Tibial artery (tissue), 4 donors: ENCODE measurements at regions not wholly inside any gene's neighbourhood (a gene's known extent, or its start where the extent isn't known, plus 50 kb on each side); places are given as distances from the start of the nearest gene placed in this dataset.

Experiments
- DNase-seq, 2 donors: peaks; one replicate each; pipeline ENCODE4 v3.0.0-alpha.2; 2019
- H3K27ac ChIP-seq, 2 donors: fragments of 200-600 bp; sonication (generic) in 1 of 2; 1 replicate in 1 of 2; 2 replicates in 1 of 2; pipeline ENCODE4 v1.5.1; 2018 to 2019; ENCODE audit warnings: mild to moderate bottlenecking in 1 of 2
- H3K27me3 ChIP-seq, 2 donors: fragments of 200-600 bp; sonication (generic) in 1 of 2; one replicate each; pipeline versions ENCODE4 v1.5.1 to v1.6.0; 2016 to 2019
- H3K36me3 ChIP-seq, 3 donors: fragments of 200-600 bp; sonication (generic) in 2 of 3; one replicate each; pipeline ENCODE4 v1.5.1; 2016 to 2019; ENCODE audit warnings: mild to moderate bottlenecking in 2 of 3
- H3K4me1 ChIP-seq, 4 donors: fragments of 200-600 bp; sonication (generic) in 2 of 4; 1 replicate in 3 of 4; 2 replicates in 1 of 4; pipeline ENCODE4 v1.5.1; 2016 to 2019
- H3K4me3 ChIP-seq, 2 donors: fragments of 200-600 bp; sonication (generic) in 1 of 2; 1 replicate in 1 of 2; 2 replicates in 1 of 2; pipeline ENCODE4 v1.5.1; 2018 to 2019; ENCODE audit warnings: mild to moderate bottlenecking in 2 of 2
- H3K9me3 ChIP-seq, 3 donors: fragments of 200-600 bp; sonication (generic) in 1 of 3; one replicate each; pipeline ENCODE4 v1.5.1; 2016 to 2019
- CTCF ChIP-seq, 2 experiments: fragments of 200-600 bp in 1 of 2; fragments of 450-650 bp in 1 of 2; IDR thresholded peaks; one replicate each; pipeline ENCODE4 v1.5.1; 2017 to 2019; ENCODE audit warnings: antibody characterized with exemption in 2 of 2, mild to moderate bottlenecking in 1 of 2, moderate library complexity in 1 of 2
- intact Hi-C: fragments of 100-400 bp; cut with DNase I; formaldehyde crosslinking; loops from one replicate; pipeline ENCODE4 v1.15.0; 2023; ENCODE audit warnings: low total_unique reads

DNA sequence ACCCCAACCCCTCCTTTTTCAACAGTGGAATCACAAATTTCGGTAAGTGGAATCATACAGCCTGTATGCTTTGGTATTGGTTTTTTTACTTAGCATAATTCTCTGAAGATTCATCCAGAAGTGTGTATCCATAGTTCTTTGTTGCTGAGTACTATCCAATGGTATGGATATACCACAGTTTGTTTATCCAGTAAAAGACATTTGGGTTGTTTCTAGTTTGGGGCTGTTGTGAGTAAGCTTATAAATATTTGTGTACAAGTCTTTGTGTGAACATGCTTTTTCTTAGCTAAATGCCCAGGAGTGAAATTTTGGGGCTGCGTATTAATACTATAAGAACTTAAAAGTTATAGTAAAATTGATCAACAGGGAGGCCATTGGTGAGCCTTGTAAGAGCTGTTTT, 57.5 kb upstream of the GC start:
- intact Hi-C loops, result no loop called here
- H3K36me3 ChIP-seq, result no peaks in the 10 kb centered on the region
- TF ChIP-seq CTCF (IDR thresholded peaks at IDR 0.05), result no peak

GRCh38 chr4:71847300-71847699, 63.4 kb upstream of the GC start:
- Histone ChIP-seq H3K4me1 (no peaks in the 10 kb centered on the region), H3K27ac (no peak overlapping the region), H3K9me3 (no peaks in the 10 kb centered on the region), H3K27me3 (no peaks in the 10 kb centered on the region), H3K36me3 (no peaks in the 10 kb centered on the region), H3K4me3 (no peak overlapping the region)
- DNase-seq, result no peak
- intact Hi-C loops, result no loop called here
- no peak for TF ChIP-seq CTCF (IDR thresholded peaks at IDR 0.05)

More for the DNA sequence above, 57.5 kb upstream of the GC start:
- Histone ChIP-seq H3K27me3 (no peaks in the 10 kb centered on the region), H3K4me3 (no peak overlapping the region), H3K9me3 (no peaks in the 10 kb centered on the region), H3K27ac (no peak overlapping the region), H3K4me1 (no peaks in the 10 kb centered on the region)
- DNase-seq, result no peak

GRCh38 chr4:71855944-71856343, 72.1 kb upstream of the GC start:
- no peak for DNase-seq
- Histone ChIP-seq H3K27ac (no peak overlapping the region), H3K4me3 (no peak overlapping the region), H3K9me3 (peaks cover 0 to 5% (median 0%) of the 10 kb centered on the region in 3 donors), H3K27me3 (no peaks in the 10 kb centered on the region), H3K4me1 (no peaks in the 10 kb centered on the region), H3K36me3 (no peaks in the 10 kb centered on the region)
- TF ChIP-seq CTCF (IDR thresholded peaks at IDR 0.05), result no peak
- intact Hi-C loops, result no loop called here

DNA sequence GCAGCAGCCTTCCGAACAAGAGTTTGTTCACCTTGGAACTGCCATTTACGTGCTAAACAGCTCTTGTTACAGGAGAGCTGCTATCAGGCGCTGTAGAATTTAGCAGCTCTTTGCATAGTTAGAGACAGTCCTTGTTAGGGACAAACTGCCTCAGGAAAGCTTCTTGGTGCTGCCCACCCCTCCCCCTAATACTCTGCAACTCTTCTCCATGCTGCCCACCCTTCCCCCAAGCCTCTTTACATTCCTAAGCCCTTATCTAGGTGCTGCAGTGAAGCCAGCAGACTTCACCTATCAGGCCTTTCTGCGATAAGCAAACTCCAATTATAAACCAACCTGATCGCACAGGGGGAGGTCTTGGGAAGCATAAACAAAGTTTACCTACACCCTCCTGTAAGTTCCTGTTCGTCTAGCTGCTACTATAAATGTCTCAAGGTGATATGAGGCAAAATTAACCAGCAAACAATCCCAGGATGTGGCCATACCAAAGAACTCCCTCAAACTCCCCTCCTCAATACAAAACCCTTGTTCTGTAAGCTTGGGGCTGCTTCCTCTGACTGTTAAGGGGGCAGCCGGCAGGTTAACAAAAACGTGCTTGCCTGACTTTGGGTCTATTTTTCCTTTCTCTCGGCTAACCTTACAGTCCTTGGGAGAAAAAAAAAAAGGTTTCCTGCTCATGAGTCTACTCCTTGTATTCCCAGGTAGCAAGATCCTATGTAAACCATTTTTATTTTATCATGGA, 74.0 kb upstream of the GC start:
- DNase-seq, result no peak
- Histone ChIP-seq H3K27ac (no peak overlapping the region), H3K9me3 (peaks cover 0 to 5% (median 0%) of the 10 kb centered on the region in 3 donors), H3K36me3 (no peaks in the 10 kb centered on the region), H3K4me3 (no peak overlapping the region), H3K4me1 (no peaks in the 10 kb centered on the region), H3K27me3 (no peaks in the 10 kb centered on the region)
- intact Hi-C loops, result no loop called here
- no peak for TF ChIP-seq CTCF (IDR thresholded peaks at IDR 0.05)

- H3K4me1 ChIP-seq, result no peaks in the 10 kb centered on the region
- peaks cover 0 to 5% (median 4%) of the 10 kb centered on the region in 3 donors for H3K9me3 ChIP-seq
- no peak overlapping the region for H3K27ac ChIP-seq
- DNase-seq, result no peak
- no peaks in the 10 kb centered on the region for H3K27me3 ChIP-seq
- H3K4me3 ChIP-seq, result no peak overlapping the region
- intact Hi-C loops, result no loop called here
- no peaks in the 10 kb centered on the region for H3K36me3 ChIP-seq
- TF ChIP-seq CTCF (IDR thresholded peaks at IDR 0.05), result no peak
Observed at GRCh38 chr4:71860643-71861042, 76.8 kb upstream of the GC start.
